GM06990 (cell line): ENCODE measurements at regions not wholly inside any gene's neighbourhood (a gene's known extent, or its start where the extent isn't known, plus 50 kb on each side); places are given as distances from the start of the nearest gene placed in this dataset.

Source experiments
- DNase-seq: peaks from one replicate; pipeline ENCODE4 v3.0.0-alpha.2; 2011; ENCODE audit not compliant: insufficient read length; ENCODE audit errors: extremely low read depth
- H3K27me3 ChIP-seq: replicated peaks from 2 replicates; pipeline ENCODE4 v1.6.0; 2011; ENCODE audit warnings: low read length; ENCODE audit not compliant: control insufficient read depth, insufficient read depth
- H3K36me3 ChIP-seq: 2 replicates; pipeline ENCODE4 v1.5.1; 2011; ENCODE audit warnings: low read length; ENCODE audit not compliant: control insufficient read depth, insufficient read depth
- H3K4me3 ChIP-seq: replicated peaks from 2 replicates; pipeline ENCODE4 v1.5.1; 2011; ENCODE audit warnings: low read depth, mild to moderate bottlenecking, control low read depth, low read length
- TF ChIP-seq, protein P1 (sequence below): IDR thresholded peaks from 2 replicates; pipeline ENCODE4 v1.5.1; 2011; ENCODE audit warnings: low read length, control low read depth, mild to moderate bottlenecking, inconsistent platforms; ENCODE audit not compliant: insufficient read depth, poor library complexity, severe bottlenecking

GRCh38 chr3:84806958-84807357 is 151.8 kb upstream of the CADM2 start:
- Histone ChIP-seq H3K27me3 (no peaks in the 10 kb centered on the region), H3K36me3 (no peaks in the 10 kb centered on the region), H3K4me3 (no peak overlapping the region)
- no peak for DNase-seq
- TF ChIP-seq, protein P1, sequence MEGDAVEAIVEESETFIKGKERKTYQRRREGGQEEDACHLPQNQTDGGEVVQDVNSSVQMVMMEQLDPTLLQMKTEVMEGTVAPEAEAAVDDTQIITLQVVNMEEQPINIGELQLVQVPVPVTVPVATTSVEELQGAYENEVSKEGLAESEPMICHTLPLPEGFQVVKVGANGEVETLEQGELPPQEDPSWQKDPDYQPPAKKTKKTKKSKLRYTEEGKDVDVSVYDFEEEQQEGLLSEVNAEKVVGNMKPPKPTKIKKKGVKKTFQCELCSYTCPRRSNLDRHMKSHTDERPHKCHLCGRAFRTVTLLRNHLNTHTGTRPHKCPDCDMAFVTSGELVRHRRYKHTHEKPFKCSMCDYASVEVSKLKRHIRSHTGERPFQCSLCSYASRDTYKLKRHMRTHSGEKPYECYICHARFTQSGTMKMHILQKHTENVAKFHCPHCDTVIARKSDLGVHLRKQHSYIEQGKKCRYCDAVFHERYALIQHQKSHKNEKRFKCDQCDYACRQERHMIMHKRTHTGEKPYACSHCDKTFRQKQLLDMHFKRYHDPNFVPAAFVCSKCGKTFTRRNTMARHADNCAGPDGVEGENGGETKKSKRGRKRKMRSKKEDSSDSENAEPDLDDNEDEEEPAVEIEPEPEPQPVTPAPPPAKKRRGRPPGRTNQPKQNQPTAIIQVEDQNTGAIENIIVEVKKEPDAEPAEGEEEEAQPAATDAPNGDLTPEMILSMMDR = no peak

- Histone ChIP-seq H3K27me3 (no peaks in the 10 kb centered on the region), H3K36me3 (no peaks in the 10 kb centered on the region), H3K4me3 (no peak overlapping the region)
- DNase-seq = no peak
- TF ChIP-seq, protein P1 = no peak
Observed at GRCh38 chr3:84820126-84820525, 138.7 kb upstream of the CADM2 start.

GRCh38 chr3:84820906-84821305 is 137.9 kb upstream of the CADM2 start:
- Histone ChIP-seq H3K4me3 (no peak overlapping the region), H3K27me3 (no peaks in the 10 kb centered on the region), H3K36me3 (no peaks in the 10 kb centered on the region)
- no peak for DNase-seq
- TF ChIP-seq, protein P1 = no peak

- H3K4me3 ChIP-seq = no peak overlapping the region
- DNase-seq = no peak
- no peaks in the 10 kb centered on the region for H3K27me3 ChIP-seq
- H3K36me3 ChIP-seq = no peaks in the 10 kb centered on the region
- TF ChIP-seq, protein P1 = no peak
Observed at GRCh38 chr3:84825817-84826216, 133.0 kb upstream of the CADM2 start.

DNA sequence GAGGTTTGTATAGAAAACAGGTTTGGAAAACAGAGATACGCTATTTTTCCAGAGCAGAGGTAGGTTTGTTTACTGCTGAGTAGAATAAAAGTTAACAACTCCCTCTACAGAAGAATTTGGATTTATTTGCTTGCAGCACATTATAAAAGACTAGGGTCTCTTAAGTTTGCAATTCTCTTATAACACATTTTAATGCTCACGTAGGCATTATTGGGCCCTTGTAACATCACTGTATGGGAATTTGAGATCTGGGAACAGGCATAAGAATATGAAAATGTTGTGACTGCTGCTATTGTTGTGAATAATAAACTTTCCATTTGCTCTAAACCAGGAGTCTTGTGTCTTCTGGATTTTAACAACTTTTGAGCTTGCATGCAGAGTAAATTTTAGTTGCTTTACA is 128.3 kb upstream of the CADM2 start:
- Histone ChIP-seq H3K27me3 (no peaks in the 10 kb centered on the region), H3K36me3 (no peaks in the 10 kb centered on the region), H3K4me3 (no peak overlapping the region)
- DNase-seq = no peak
- TF ChIP-seq, protein P1 = no peak

- Histone ChIP-seq H3K36me3 (no peaks in the 10 kb centered on the region), H3K27me3 (no peaks in the 10 kb centered on the region), H3K4me3 (no peak overlapping the region)
- TF ChIP-seq, protein P1 = no peak
- DNase-seq = no peak
Observed at GRCh38 chr3:84835366-84835765, 123.4 kb upstream of the CADM2 start.
